RWPE2 (cell line): ENCODE measurements at regions not wholly inside any gene's neighbourhood (a gene's known extent, or its start where the extent isn't known, plus 50 kb on each side); places are given as distances from the start of the nearest gene placed in this dataset.
A peak's percentile ranks its signal among the peaks of the same experiment; 100 is the strongest.
"Not testable (repeated sequence)": the region's sequence is repeated elsewhere in the genome, so short reads cannot be mapped to it uniquely, and the experiment has no call there.

Experiments used
- ATAC-seq: fragments of 200-7000 bp; cut with Tn5 transposase; 3 replicates; pipeline ENCODE4 v1.9.1; 2021; ENCODE audit warnings: low read depth
- DNase-seq: peaks from one replicate; pipeline ENCODE4 v3.0.0-alpha.2; 2020; ENCODE audit warnings: low spot score
- H3K27ac ChIP-seq: fragments of 450-650 bp; 2 replicates; pipeline ENCODE4 v1.5.1; 2017; ENCODE audit warnings: mild to moderate bottlenecking; ENCODE audit not compliant: poor library complexity, severe bottlenecking
- H3K27me3 ChIP-seq: fragments of 250-450 bp; sonication (Bioruptor Pico); 2 replicates; pipeline ENCODE4 v1.5.1; 2021; ENCODE audit warnings: mild to moderate bottlenecking, moderate library complexity; ENCODE audit not compliant: insufficient read depth, poor library complexity, severe bottlenecking
- H3K36me3 ChIP-seq: fragments of 250-450 bp; sonication (Bioruptor Pico); 2 replicates; pipeline ENCODE4 v1.5.1; 2020; ENCODE audit warnings: low read depth, mild to moderate bottlenecking, moderate library complexity
- H3K4me1 ChIP-seq: fragments of 250-450 bp; sonication (Bioruptor Pico); 2 replicates; pipeline ENCODE4 v1.5.1; 2021; ENCODE audit warnings: mild to moderate bottlenecking, moderate library complexity; ENCODE audit not compliant: insufficient read depth, poor library complexity, severe bottlenecking
- H3K4me3 ChIP-seq: fragments of 250-450 bp; sonication (Bioruptor Pico); 2 replicates; pipeline ENCODE4 v1.5.1; 2021; ENCODE audit warnings: mild to moderate bottlenecking, moderate library complexity; ENCODE audit not compliant: severe bottlenecking
- H3K9me3 ChIP-seq: fragments of 250-450 bp; sonication (Bioruptor Pico); 2 replicates; pipeline ENCODE4 v1.5.1; 2021; ENCODE audit warnings: mild to moderate bottlenecking, moderate library complexity; ENCODE audit not compliant: severe bottlenecking
- CTCF ChIP-seq: fragments of 450-650 bp; IDR thresholded peaks from one replicate; pipeline ENCODE4 v1.5.1; 2017; ENCODE audit warnings: mild to moderate bottlenecking, moderate library complexity; ENCODE audit not compliant: poor library complexity, severe bottlenecking

- H3K4me3 ChIP-seq, result no peak overlapping the region
- H3K4me1 ChIP-seq, result peaks cover 24% of the 10 kb centered on the region
- H3K9me3 ChIP-seq, result no peaks in the 10 kb centered on the region
- no peak overlapping the region for H3K27ac ChIP-seq
- no peak for TF ChIP-seq CTCF
- DNase-seq, result no peak
- H3K27me3 ChIP-seq, result no peaks in the 10 kb centered on the region
- H3K36me3 ChIP-seq, result no peaks in the 10 kb centered on the region
- ATAC-seq, result no peak
These were observed 64.9 kb upstream of the SULF2 start for GRCh38 chr20:47850146-47850545.

- no peak overlapping the region for H3K27ac ChIP-seq
- ATAC-seq (no peak), DNase-seq (no peak)
These were observed 64.3 kb upstream of the SULF2 start for GRCh38 chr20:47849596-47849995.

GRCh38 chr20:47849006-47849405, 63.7 kb upstream of the SULF2 start:
- no peaks in the 10 kb centered on the region for H3K36me3 ChIP-seq
- H3K4me3 ChIP-seq, result no peak overlapping the region
- no peak for TF ChIP-seq CTCF
- DNase-seq (peak; percentile 64), ATAC-seq (no peak)
- no peaks in the 10 kb centered on the region for H3K27me3 ChIP-seq
- H3K4me1 ChIP-seq, result peaks cover 35% of the 10 kb centered on the region
- H3K27ac ChIP-seq, result peak overlapping the region; percentile 36
- H3K9me3 ChIP-seq, result no peaks in the 10 kb centered on the region

More at GRCh38 chr20:47849596-47849995, 64.3 kb upstream of the SULF2 start:
- H3K36me3 ChIP-seq, result no peaks in the 10 kb centered on the region
- no peaks in the 10 kb centered on the region for H3K27me3 ChIP-seq
- no peak for TF ChIP-seq CTCF
- no peak overlapping the region for H3K4me3 ChIP-seq
- H3K9me3 ChIP-seq, result no peaks in the 10 kb centered on the region
- H3K4me1 ChIP-seq, result peaks cover 29% of the 10 kb centered on the region

- not testable (repeated sequence) for H3K9me3 ChIP-seq, H3K36me3 ChIP-seq, H3K27me3 ChIP-seq, H3K4me3 ChIP-seq
- Histone ChIP-seq H3K27ac (peak overlapping the region; percentile 36), H3K4me1 (peaks cover 39% of the 10 kb centered on the region)
- DNase-seq (peak; percentile 73), ATAC-seq (peak; percentile 8)
These were observed 63.3 kb upstream of the SULF2 start for GRCh38 chr20:47848534-47848933.

GRCh38 chr20:47847884-47848485, 62.7 kb upstream of the SULF2 start:
- H3K9me3 ChIP-seq, result no peaks in the 10 kb centered on the region
- DNase-seq, result peak; percentile 72
- no peaks in the 10 kb centered on the region for H3K36me3 ChIP-seq
- no peak overlapping the region for H3K4me3 ChIP-seq
- ATAC-seq, result no peak
- peaks cover 42% of the 10 kb centered on the region for H3K4me1 ChIP-seq
- TF ChIP-seq CTCF, result no peak
- no peaks in the 10 kb centered on the region for H3K27me3 ChIP-seq
- peak overlapping the region; percentile 36 for H3K27ac ChIP-seq

- peak overlapping the region; percentile 36 for H3K27ac ChIP-seq
- H3K4me3 ChIP-seq, H3K9me3 ChIP-seq: not testable (repeated sequence)
These were observed 61.9 kb upstream of the SULF2 start for GRCh38 chr20:47847220-47847619.

GRCh38 chr20:47846651-47847050, 61.4 kb upstream of the SULF2 start:
- H3K4me1 ChIP-seq, result peaks cover 42% of the 10 kb centered on the region
- not testable (repeated sequence) for H3K36me3 ChIP-seq, ATAC-seq, H3K9me3 ChIP-seq, H3K27me3 ChIP-seq, H3K27ac ChIP-seq, H3K4me3 ChIP-seq, DNase-seq

More at GRCh38 chr20:47847220-47847619, 61.9 kb upstream of the SULF2 start:
- not testable (repeated sequence) for H3K27me3 ChIP-seq, H3K36me3 ChIP-seq, DNase-seq, ATAC-seq
- peaks cover 42% of the 10 kb centered on the region for H3K4me1 ChIP-seq

GRCh38 chr20:47845382-47845977, 60.2 kb upstream of the SULF2 start:
- peak overlapping the region; percentile 75 for H3K27ac ChIP-seq
- H3K9me3 ChIP-seq, H3K27me3 ChIP-seq, H3K4me3 ChIP-seq, DNase-seq, ATAC-seq, H3K36me3 ChIP-seq: not testable (repeated sequence)
- peaks cover 42% of the 10 kb centered on the region for H3K4me1 ChIP-seq
